HG02610 (cell line): ENCODE measurements at regions not wholly inside any gene's neighbourhood (a gene's known extent, or its start where the extent isn't known, plus 50 kb on each side); places are given as distances from the start of the nearest gene placed in this dataset.

ENCODE experiments used
- ATAC-seq: cut with Tn5 transposase; IDR thresholded peaks from one replicate; pipeline ENCODE4 v1.9.1; 2021; ENCODE audit warnings: mild to moderate bottlenecking, moderate library complexity; ENCODE audit not compliant: unreplicated experiment

GRCh38 chr15:81449836-81450474 is 75.9 kb upstream of the TMC3 start:
- ATAC-seq: no peak

GRCh38 chr15:81443040-81443820 is 69.2 kb upstream of the TMC3 start:
- ATAC-seq: no peak

- ATAC-seq: no peak
Observed at GRCh38 chr15:81442454-81442853, 68.4 kb upstream of the TMC3 start.

- no peak for ATAC-seq
Observed at GRCh38 chr15:81434851-81435250, 60.8 kb upstream of the TMC3 start.

GRCh38 chr15:81433462-81433861 is 59.4 kb upstream of the TMC3 start:
- no peak for ATAC-seq

GRCh38 chr15:81432179-81432578 is 58.2 kb upstream of the TMC3 start:
- no peak for ATAC-seq

- ATAC-seq: no peak
Observed at GRCh38 chr15:81427176-81427575, 53.2 kb upstream of the TMC3 start.

GRCh38 chr15:81425905-81426304 is 51.9 kb upstream of the TMC3 start:
- no peak for ATAC-seq
